22Rv1 (cell line): ENCODE measurements at regions not wholly inside any gene's neighbourhood (a gene's known extent, or its start where the extent isn't known, plus 50 kb on each side); places are given as distances from the start of the nearest gene placed in this dataset.

Experiments
- H3K27ac ChIP-seq: fragments of 450-650 bp; 2 replicates; pipeline ENCODE4 v1.5.1; 2017
- ZFX ChIP-seq: fragments of 450-650 bp; IDR thresholded peaks from 2 replicates; pipeline ENCODE4 v1.6.1; 2017; ENCODE audit warnings: antibody characterized with exemption, borderline replicate concordance
- TF ChIP-seq, protein P1 (sequence below): fragments of 450-650 bp; IDR thresholded peaks from 2 replicates; pipeline ENCODE4 v1.5.1; 2017; ENCODE audit warnings: mild to moderate bottlenecking

DNA sequence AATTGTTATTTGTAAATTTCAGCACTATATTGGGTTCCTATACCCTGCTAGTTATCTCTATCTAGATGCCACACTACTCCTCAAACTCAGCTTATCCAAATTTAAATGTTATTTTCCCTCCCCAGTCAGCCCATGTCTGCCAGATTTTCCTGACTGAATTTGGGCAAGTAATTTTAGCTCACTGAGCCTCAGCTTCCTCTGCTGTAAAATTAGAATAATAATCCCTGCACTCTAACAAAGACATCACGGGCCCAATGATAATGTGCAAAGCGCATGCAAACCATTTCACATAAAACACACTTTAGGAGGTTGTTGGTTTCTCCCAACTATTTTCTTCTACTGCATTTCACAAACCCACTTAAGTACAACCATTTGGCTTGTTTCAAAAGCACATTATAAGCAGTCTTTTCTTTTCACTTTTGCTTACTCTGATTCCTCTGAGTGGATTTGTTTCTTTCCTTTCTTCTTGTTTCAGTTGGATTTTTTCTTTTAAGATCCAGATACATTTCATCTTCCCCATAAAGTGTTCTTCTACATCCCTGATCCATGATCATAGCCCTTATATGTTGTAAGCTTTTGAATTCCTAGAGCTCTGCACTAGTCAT lies 152.8 kb upstream of the DPT start:
- H3K27ac ChIP-seq: no peak overlapping the region
- TF ChIP-seq ZFX: no peak
- TF ChIP-seq, protein P1, sequence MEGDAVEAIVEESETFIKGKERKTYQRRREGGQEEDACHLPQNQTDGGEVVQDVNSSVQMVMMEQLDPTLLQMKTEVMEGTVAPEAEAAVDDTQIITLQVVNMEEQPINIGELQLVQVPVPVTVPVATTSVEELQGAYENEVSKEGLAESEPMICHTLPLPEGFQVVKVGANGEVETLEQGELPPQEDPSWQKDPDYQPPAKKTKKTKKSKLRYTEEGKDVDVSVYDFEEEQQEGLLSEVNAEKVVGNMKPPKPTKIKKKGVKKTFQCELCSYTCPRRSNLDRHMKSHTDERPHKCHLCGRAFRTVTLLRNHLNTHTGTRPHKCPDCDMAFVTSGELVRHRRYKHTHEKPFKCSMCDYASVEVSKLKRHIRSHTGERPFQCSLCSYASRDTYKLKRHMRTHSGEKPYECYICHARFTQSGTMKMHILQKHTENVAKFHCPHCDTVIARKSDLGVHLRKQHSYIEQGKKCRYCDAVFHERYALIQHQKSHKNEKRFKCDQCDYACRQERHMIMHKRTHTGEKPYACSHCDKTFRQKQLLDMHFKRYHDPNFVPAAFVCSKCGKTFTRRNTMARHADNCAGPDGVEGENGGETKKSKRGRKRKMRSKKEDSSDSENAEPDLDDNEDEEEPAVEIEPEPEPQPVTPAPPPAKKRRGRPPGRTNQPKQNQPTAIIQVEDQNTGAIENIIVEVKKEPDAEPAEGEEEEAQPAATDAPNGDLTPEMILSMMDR: no peak

DNA sequence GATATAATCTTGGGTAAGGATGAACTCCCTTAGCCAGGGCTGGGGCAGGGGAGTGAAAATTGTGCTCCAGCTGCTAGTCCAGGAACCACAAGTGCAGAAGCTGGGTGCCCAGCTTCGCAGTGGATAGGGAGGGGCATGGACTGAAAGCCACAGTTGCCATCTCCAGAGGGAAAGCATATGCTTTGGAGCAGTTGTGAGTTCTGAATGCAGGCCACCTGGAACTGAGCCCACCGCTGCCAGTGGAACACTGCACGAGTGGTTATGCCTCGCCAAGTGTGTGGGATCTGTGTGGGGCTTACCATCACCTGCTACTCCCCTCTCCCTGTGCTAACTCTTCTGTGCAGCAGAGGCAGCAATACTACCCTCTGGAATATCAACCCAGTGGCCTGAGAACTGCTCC lies 158.4 kb upstream of the DPT start:
- no peak overlapping the region for H3K27ac ChIP-seq

GRCh38 chr1:168888418-168888817 lies 159.4 kb upstream of the DPT start:
- H3K27ac ChIP-seq: no peak overlapping the region
- TF ChIP-seq, protein P1: no peak
- no peak for TF ChIP-seq ZFX

More for the DNA sequence above, 158.4 kb upstream of the DPT start:
- TF ChIP-seq ZFX: no peak
- TF ChIP-seq, protein P1: no peak

GRCh38 chr1:168892931-168893330 lies 163.9 kb upstream of the DPT start:
- H3K27ac ChIP-seq: no peak overlapping the region
- TF ChIP-seq, protein P1: no peak
- no peak for TF ChIP-seq ZFX

- H3K27ac ChIP-seq: no peak overlapping the region
- TF ChIP-seq ZFX: no peak
- TF ChIP-seq, protein P1: no peak
Measured at GRCh38 chr1:168893359-168893801, 164.4 kb upstream of the DPT start.

DNA sequence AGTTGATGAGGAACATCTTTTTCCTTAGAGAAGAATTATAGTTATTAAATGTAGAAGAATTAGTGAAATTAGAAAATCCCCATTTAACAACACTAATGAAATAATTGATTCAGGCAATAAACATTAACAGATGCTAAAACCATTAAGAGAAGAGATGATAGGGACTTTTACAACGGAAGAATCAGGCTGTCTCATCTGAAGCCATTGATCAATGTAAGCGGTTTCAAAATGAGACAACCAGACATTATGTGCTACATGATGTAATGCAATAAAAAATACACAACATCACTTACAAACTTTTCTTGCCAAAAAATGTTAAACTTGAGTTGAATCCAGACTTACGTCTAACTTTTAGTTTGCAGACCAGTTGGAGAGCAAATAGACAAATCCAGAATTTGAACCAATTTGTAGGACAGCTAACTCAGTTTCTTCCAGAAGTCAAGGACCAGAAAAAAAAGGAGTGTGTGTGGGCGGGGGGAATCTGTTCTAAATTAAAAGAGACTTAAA lies 165.4 kb upstream of the DPT start:
- TF ChIP-seq, protein P1: no peak
- TF ChIP-seq ZFX: no peak
- H3K27ac ChIP-seq: no peak overlapping the region

- TF ChIP-seq, protein P1: no peak
- TF ChIP-seq ZFX: no peak
- H3K27ac ChIP-seq: no peak overlapping the region
Measured at GRCh38 chr1:168897249-168897648, 168.2 kb upstream of the DPT start.
